Panc1 (cell line): ENCODE measurements at regions not wholly inside any gene's neighbourhood (a gene's known extent, or its start where the extent isn't known, plus 50 kb on each side); places are given as distances from the start of the nearest gene placed in this dataset.

ENCODE experiments used
- CTCF ChIP-seq: fragments of 450-650 bp; IDR thresholded peaks from 2 replicates; pipeline ENCODE4 v1.5.1; 2017; ENCODE audit warnings: mild to moderate bottlenecking
- POLR2AphosphoS5 ChIP-seq: IDR thresholded peaks from 2 replicates; pipeline ENCODE4 v1.6.1; 2012; ENCODE audit warnings: mild to moderate bottlenecking, low read depth, low read length, moderate library complexity
- SIN3A ChIP-seq: IDR thresholded peaks from 2 replicates; pipeline ENCODE4 v1.6.1; 2012; ENCODE audit warnings: low read depth, mild to moderate bottlenecking, low read length, moderate library complexity, borderline replicate concordance; ENCODE audit not compliant: insufficient read depth

DNA sequence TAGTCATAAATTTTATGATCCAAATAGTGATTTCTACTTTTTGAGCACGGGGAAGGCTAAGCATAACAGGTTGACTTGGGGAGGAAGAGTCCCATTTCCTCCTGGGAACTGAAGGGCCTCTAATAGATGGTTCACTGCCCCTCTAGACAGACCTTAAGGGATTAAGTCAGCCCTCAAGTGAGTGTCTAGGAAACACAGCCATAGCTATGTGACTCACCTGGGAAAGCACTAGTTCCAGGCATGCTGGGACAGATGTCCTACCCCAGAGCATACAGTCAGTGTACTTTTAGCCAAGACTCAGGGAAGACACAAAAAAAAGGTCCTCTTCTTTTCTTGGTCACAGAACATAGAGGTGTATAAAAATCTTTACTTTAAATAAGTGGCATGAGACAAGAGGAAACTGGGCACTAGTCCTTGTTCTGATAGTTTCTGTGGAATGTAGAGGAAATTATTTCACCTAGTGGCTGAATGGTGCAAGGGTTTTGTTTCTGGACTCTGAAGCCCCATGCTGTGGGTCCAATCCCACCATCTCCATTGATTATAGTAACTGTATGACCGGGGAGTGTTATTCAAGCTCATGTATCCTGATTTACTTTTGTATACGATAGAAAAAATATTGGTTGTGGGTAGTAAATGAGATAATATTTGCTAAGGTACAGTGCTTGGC lies 86.0 kb downstream of the NREP start:
- TF ChIP-seq CTCF (no peak; the same call in 1 of the 2 replicates), SIN3A (no peak), POLR2AphosphoS5 (no peak)
